HEK293 (cell line): ENCODE measurements at regions not wholly inside any gene's neighbourhood (a gene's known extent, or its start where the extent isn't known, plus 50 kb on each side); places are given as distances from the start of the nearest gene placed in this dataset.

Source experiments
- BCL11A ChIP-seq: fragments of 450-650 bp; formaldehyde crosslinking; IDR thresholded peaks from 2 replicates; pipeline ENCODE4 v1.5.1; 2016; ENCODE audit warnings: low read depth, missing biosample characterization, missing genetic modification characterization
- GLI2 ChIP-seq: fragments of 450-650 bp; formaldehyde crosslinking; IDR thresholded peaks from 2 replicates; pipeline ENCODE4; 2017; ENCODE audit warnings: missing biosample characterization, missing genetic modification characterization, low read depth, borderline replicate concordance
- GLIS1 ChIP-seq: fragments of 450-650 bp; formaldehyde crosslinking; IDR thresholded peaks from 2 replicates; pipeline ENCODE4 v1.5.1; 2016; ENCODE audit warnings: missing biosample characterization, missing genetic modification characterization
- IKZF3 ChIP-seq: fragments of 450-650 bp; IDR thresholded peaks from 2 replicates; pipeline ENCODE4 v1.5.0; 2018; ENCODE audit warnings: missing biosample characterization, mild to moderate bottlenecking, missing genetic modification characterization, moderate library complexity
- INSM2 ChIP-seq: fragments of 450-650 bp; formaldehyde crosslinking; IDR thresholded peaks from 2 replicates; pipeline ENCODE4 v1.5.1; 2016; ENCODE audit warnings: missing biosample characterization, missing genetic modification characterization
- KLF10 ChIP-seq: fragments of 450-650 bp; IDR thresholded peaks from 2 replicates; pipeline ENCODE4 v1.5.1; 2018; ENCODE audit warnings: missing biosample characterization, mild to moderate bottlenecking, missing genetic modification characterization
- KLF16 ChIP-seq: fragments of 450-650 bp; formaldehyde crosslinking; IDR thresholded peaks from 2 replicates; pipeline ENCODE4 v1.5.1; 2017; ENCODE audit warnings: missing biosample characterization, missing genetic modification characterization
- KLF9 ChIP-seq: fragments of 450-650 bp; formaldehyde crosslinking; IDR thresholded peaks from 2 replicates; pipeline ENCODE4 v1.5.1; 2016; ENCODE audit warnings: missing biosample characterization, missing genetic modification characterization, low read depth
- MYNN ChIP-seq: fragments of 450-650 bp; formaldehyde crosslinking; IDR thresholded peaks from 2 replicates; pipeline ENCODE4 v1.5.1; 2016; ENCODE audit warnings: missing biosample characterization, missing genetic modification characterization, borderline replicate concordance
- SP7 ChIP-seq: fragments of 450-650 bp; formaldehyde crosslinking; IDR thresholded peaks from 2 replicates; pipeline ENCODE4 v1.5.1; 2016; ENCODE audit warnings: missing biosample characterization, missing genetic modification characterization
- YY2 ChIP-seq: fragments of 450-650 bp; formaldehyde crosslinking; IDR thresholded peaks from 2 replicates; pipeline ENCODE4 v1.5.1; 2016; ENCODE audit warnings: missing biosample characterization, missing genetic modification characterization
- ZBTB8A ChIP-seq: fragments of 450-650 bp; formaldehyde crosslinking; IDR thresholded peaks from 2 replicates; pipeline ENCODE4 v1.5.1; 2016; ENCODE audit warnings: missing biosample characterization, missing genetic modification characterization
- ZFP3 ChIP-seq: fragments of 450-650 bp; formaldehyde crosslinking; IDR thresholded peaks from 2 replicates; pipeline ENCODE4 v1.5.1; 2016; ENCODE audit warnings: low read depth, missing biosample characterization, missing genetic modification characterization
- ZNF16 ChIP-seq: fragments of 450-650 bp; formaldehyde crosslinking; IDR thresholded peaks from 2 replicates; pipeline ENCODE4 v1.5.1; 2016; ENCODE audit warnings: low read depth, missing biosample characterization, missing genetic modification characterization
- ZNF19 ChIP-seq: fragments of 450-650 bp; formaldehyde crosslinking; IDR thresholded peaks from 2 replicates; pipeline ENCODE4; 2016; ENCODE audit warnings: missing biosample characterization, missing genetic modification characterization, low read depth
- ZNF248 ChIP-seq: fragments of 450-650 bp; formaldehyde crosslinking; IDR thresholded peaks from 2 replicates; pipeline ENCODE4 v1.5.1; 2017; ENCODE audit warnings: missing biosample characterization, missing genetic modification characterization
- ZNF394 ChIP-seq: fragments of 450-650 bp; formaldehyde crosslinking; IDR thresholded peaks from 2 replicates; pipeline ENCODE4 v1.5.1; 2016; ENCODE audit warnings: missing biosample characterization, missing genetic modification characterization, mild to moderate bottlenecking, moderate library complexity, borderline replicate concordance
- ZNF398 ChIP-seq: fragments of 450-650 bp; formaldehyde crosslinking; IDR thresholded peaks from 2 replicates; pipeline ENCODE4 v1.5.1; 2017; ENCODE audit warnings: missing biosample characterization, missing genetic modification characterization
- ZNF521 ChIP-seq: fragments of 450-650 bp; formaldehyde crosslinking; IDR thresholded peaks from 2 replicates; pipeline ENCODE4 v1.5.1; 2017; ENCODE audit warnings: missing biosample characterization, mild to moderate bottlenecking, missing genetic modification characterization
- ZNF548 ChIP-seq: fragments of 450-650 bp; formaldehyde crosslinking; IDR thresholded peaks from 2 replicates; pipeline ENCODE4 v1.5.1; 2016; ENCODE audit warnings: missing biosample characterization, missing genetic modification characterization
- ZNF571 ChIP-seq: fragments of 450-650 bp; formaldehyde crosslinking; IDR thresholded peaks from 2 replicates; pipeline ENCODE4 v1.5.0; 2017; ENCODE audit warnings: missing biosample characterization, missing genetic modification characterization
- ZNF629 ChIP-seq: fragments of 450-650 bp; formaldehyde crosslinking; IDR thresholded peaks from 2 replicates; pipeline ENCODE4 v1.5.1; 2017; ENCODE audit warnings: missing biosample characterization, missing genetic modification characterization
- ZNF692 ChIP-seq: fragments of 450-650 bp; formaldehyde crosslinking; IDR thresholded peaks from 2 replicates; pipeline ENCODE4 v1.5.1; 2016; ENCODE audit warnings: missing biosample characterization, missing genetic modification characterization
- ZNF76 ChIP-seq: fragments of 450-650 bp; formaldehyde crosslinking; IDR thresholded peaks from 2 replicates; pipeline ENCODE4; 2016; ENCODE audit warnings: low read depth, missing biosample characterization, missing genetic modification characterization, borderline replicate concordance
- TF ChIP-seq, protein P1 (sequence below): fragments of 450-650 bp; formaldehyde crosslinking; IDR thresholded peaks from 2 replicates; pipeline ENCODE4 v1.5.1; 2016; ENCODE audit warnings: missing biosample characterization, missing genetic modification characterization
- TF ChIP-seq, protein P2 (sequence below): fragments of 450-650 bp; formaldehyde crosslinking; IDR thresholded peaks from 2 replicates; pipeline ENCODE4 v1.5.1; 2016; ENCODE audit warnings: missing biosample characterization, missing genetic modification characterization
- TF ChIP-seq, protein P3 (sequence below): fragments of 450-650 bp; formaldehyde crosslinking; IDR thresholded peaks from 2 replicates; pipeline ENCODE4 v1.5.1; 2016; ENCODE audit warnings: missing biosample characterization, missing genetic modification characterization
- TF ChIP-seq, protein P4 (sequence below): fragments of 450-650 bp; formaldehyde crosslinking; IDR thresholded peaks from 2 replicates; pipeline ENCODE4 v1.5.1; 2016; ENCODE audit warnings: missing biosample characterization, missing genetic modification characterization

GRCh38 chr5:14035859-14036503 lies 91.5 kb upstream of the DNAH5 start (continued):
- TF ChIP-seq ZNF398 (tag by site-specific recombination) (0 out of 2 replicates have a peak, but pooled peaks have one; percentile 6), YY2 (tag by site-specific recombination) (no peak), ZNF394 (tag by site-specific recombination) (peak; percentile 62; the same call in 1 of the 2 replicates), IKZF3 (tag by site-specific recombination) (peak; percentile 89), ZNF248 (no peak), ZNF629 (tag by site-specific recombination) (peak; percentile 97), SP7 (tag by site-specific recombination) (peak; percentile 90), ZBTB8A (tag by site-specific recombination) (no peak), ZNF16 (no peak), ZNF521 (tag by site-specific recombination) (no peak), KLF10 (tag by site-specific recombination) (peak; percentile 91), ZNF548 (tag by site-specific recombination) (no peak), KLF16 (tag by site-specific recombination) (no peak), ZNF76 (tag by site-specific recombination) (0 out of 2 replicates have a peak, but pooled peaks have one; percentile 25), ZNF692 (tag by site-specific recombination) (no peak; the same call in none of the 2 replicates), GLI2 (0 out of 2 replicates have a peak, but pooled peaks have one; percentile 41), GLIS1 (tag by site-specific recombination) (no peak), BCL11A (tag by site-specific recombination) (peak; percentile 70; the same call in 1 of the 2 replicates), INSM2 (tag by site-specific recombination) (peak; percentile 98), ZNF19 (tag by site-specific recombination) (no peak), KLF9 (tag by site-specific recombination) (no peak), MYNN (tag by site-specific recombination) (no peak), ZNF571 (tag by site-specific recombination) (no peak), ZFP3 (tag by site-specific recombination) (no peak)
- TF ChIP-seq, protein P1, sequence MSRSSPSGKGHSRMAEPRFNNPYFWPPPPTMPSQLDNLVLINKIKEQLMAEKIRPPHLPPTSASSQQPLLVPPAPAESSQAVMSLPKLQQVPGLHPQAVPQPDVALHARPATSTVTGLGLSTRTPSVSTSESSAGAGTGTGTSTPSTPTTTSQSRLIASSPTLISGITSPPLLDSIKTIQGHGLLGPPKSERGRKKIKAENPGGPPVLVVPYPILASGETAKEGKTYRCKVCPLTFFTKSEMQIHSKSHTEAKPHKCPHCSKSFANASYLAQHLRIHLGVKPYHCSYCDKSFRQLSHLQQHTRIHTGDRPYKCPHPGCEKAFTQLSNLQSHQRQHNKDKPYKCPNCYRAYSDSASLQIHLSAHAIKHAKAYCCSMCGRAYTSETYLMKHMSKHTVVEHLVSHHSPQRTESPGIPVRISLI (tag by site-specific recombination), result 0 out of 2 replicates have a peak, but pooled peaks have one; percentile 24
- TF ChIP-seq, protein P2, sequence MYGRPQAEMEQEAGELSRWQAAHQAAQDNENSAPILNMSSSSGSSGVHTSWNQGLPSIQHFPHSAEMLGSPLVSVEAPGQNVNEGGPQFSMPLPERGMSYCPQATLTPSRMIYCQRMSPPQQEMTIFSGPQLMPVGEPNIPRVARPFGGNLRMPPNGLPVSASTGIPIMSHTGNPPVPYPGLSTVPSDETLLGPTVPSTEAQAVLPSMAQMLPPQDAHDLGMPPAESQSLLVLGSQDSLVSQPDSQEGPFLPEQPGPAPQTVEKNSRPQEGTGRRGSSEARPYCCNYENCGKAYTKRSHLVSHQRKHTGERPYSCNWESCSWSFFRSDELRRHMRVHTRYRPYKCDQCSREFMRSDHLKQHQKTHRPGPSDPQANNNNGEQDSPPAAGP (tag by site-specific recombination), result 0 out of 2 replicates have a peak, but pooled peaks have one; percentile 32
- TF ChIP-seq, protein P3, sequence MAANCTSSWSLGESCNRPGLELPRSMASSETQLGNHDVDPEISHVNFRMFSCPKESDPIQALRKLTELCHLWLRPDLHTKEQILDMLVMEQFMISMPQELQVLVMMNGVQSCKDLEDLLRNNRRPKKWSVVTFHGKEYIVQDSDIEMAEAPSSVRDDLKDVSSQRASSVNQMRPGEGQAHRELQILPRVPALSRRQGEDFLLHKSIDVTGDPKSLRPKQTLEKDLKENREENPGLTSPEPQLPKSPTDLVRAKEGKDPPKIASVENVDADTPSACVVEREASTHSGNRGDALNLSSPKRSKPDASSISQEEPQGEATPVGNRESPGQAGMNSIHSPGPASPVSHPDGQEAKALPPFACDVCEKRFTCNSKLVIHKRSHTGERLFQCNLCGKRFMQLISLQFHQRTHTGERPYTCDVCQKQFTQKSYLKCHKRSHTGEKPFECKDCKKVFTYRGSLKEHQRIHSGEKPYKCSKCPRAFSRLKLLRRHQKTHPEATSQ (tag by site-specific recombination), result no peak
- TF ChIP-seq, protein P4, sequence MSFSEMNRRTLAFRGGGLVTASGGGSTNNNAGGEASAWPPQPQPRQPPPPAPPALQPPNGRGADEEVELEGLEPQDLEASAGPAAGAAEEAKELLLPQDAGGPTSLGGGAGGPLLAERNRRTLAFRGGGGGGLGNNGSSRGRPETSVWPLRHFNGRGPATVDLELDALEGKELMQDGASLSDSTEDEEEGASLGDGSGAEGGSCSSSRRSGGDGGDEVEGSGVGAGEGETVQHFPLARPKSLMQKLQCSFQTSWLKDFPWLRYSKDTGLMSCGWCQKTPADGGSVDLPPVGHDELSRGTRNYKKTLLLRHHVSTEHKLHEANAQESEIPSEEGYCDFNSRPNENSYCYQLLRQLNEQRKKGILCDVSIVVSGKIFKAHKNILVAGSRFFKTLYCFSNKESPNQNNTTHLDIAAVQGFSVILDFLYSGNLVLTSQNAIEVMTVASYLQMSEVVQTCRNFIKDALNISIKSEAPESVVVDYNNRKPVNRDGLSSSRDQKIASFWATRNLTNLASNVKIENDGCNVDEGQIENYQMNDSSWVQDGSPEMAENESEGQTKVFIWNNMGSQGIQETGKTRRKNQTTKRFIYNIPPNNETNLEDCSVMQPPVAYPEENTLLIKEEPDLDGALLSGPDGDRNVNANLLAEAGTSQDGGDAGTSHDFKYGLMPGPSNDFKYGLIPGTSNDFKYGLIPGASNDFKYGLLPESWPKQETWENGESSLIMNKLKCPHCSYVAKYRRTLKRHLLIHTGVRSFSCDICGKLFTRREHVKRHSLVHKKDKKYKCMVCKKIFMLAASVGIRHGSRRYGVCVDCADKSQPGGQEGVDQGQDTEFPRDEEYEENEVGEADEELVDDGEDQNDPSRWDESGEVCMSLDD, result 0 out of 2 replicates have a peak, but pooled peaks have one; percentile 15
